HUES6 (cell line): ENCODE measurements at regions not wholly inside any gene's neighbourhood (a gene's known extent, or its start where the extent isn't known, plus 50 kb on each side); places are given as distances from the start of the nearest gene placed in this dataset.

Source experiments
- H3K27ac ChIP-seq: 2 replicates; pipeline ENCODE4 v1.7.0; 2013; ENCODE audit warnings: low read depth, mild to moderate bottlenecking, low read length, inconsistent platforms
- H3K27me3 ChIP-seq: 2 replicates; pipeline ENCODE4 v1.6.1; 2013; ENCODE audit warnings: low read length; ENCODE audit not compliant: control insufficient read depth, insufficient read depth
- H3K36me3 ChIP-seq: 2 replicates; pipeline ENCODE4 v1.6.1; 2013; ENCODE audit warnings: low read length; ENCODE audit not compliant: control insufficient read depth, insufficient read depth
- H3K4me1 ChIP-seq: 2 replicates; pipeline ENCODE4 v1.6.1; 2013; ENCODE audit warnings: low read length; ENCODE audit not compliant: control insufficient read depth, insufficient read depth
- H3K4me3 ChIP-seq: 2 replicates; pipeline ENCODE4 v1.5.1; 2013; ENCODE audit warnings: low read depth, low read length
- H3K9ac ChIP-seq: one replicate; pipeline ENCODE4 v1.6.1; 2013; ENCODE audit warnings: mild to moderate bottlenecking, low read length
- H3K9me3 ChIP-seq: 2 replicates; pipeline ENCODE4 v1.6.1; 2013; ENCODE audit warnings: low read depth, low read length; ENCODE audit not compliant: control insufficient read depth, insufficient read depth

DNA sequence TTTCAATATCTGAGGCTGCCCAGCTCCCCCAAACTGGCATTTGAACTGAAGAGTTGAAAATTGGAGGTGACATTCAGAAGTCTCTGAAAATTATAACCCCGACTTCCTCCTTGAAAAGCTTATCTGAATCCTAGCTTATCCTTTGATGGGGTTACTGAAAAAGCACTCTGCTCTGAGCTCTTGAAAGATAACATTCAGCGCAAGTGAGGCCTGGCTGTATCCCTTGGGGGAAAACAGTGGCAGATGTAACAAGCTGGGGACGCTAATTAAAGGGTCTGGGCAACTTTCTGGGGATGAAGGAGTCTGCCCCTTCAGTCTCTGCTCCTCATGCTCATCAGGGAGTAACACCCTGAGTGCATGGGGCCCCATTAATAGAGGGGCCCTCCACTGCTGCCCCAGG lies 402.0 kb upstream of the CADM1 start:
- Histone ChIP-seq H3K4me3 (no peak overlapping the region), H3K4me1 (peaks cover 14% of the 10 kb centered on the region; the same call in 1 of the 2 replicates), H3K9ac (no peak overlapping the region), H3K27ac (no peak overlapping the region), H3K27me3 (no peaks in the 10 kb centered on the region), H3K36me3 (no peaks in the 10 kb centered on the region), H3K9me3 (no peaks in the 10 kb centered on the region)

DNA sequence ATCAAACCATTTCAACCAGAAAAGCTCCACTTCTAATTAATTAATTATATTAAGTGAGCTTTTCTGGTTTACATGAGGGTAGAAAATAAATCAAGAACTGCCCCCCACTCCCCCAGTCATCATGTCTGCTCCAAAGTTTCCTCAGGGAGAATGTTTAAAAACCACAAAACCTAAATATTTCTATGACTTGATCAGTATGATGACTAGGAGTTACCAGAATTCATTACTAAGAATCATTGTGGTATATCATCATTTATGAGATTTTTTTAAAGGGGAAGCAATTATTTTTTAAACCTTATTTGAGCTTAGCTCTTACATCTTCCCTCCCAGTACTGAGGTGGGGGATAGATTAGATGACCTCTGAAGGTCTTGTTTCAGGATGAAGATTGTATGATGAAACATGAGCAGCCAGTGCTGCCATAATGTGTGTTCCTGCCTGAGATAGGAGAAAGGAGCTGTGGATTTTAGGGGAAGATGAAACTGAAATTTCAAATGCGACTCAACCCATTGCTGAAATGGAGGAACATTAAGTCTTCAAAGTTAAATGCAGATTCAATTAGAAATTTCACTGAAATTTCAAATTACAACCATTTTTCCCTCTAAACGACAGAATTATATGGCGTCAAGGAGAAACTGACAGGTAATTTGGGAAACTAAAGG lies 401.3 kb upstream of the CADM1 start:
- Histone ChIP-seq H3K36me3 (no peaks in the 10 kb centered on the region), H3K4me1 (peaks cover 14% of the 10 kb centered on the region; the same call in 1 of the 2 replicates), H3K4me3 (no peak overlapping the region), H3K9ac (no peak overlapping the region), H3K9me3 (no peaks in the 10 kb centered on the region), H3K27ac (no peak overlapping the region), H3K27me3 (no peaks in the 10 kb centered on the region)

DNA sequence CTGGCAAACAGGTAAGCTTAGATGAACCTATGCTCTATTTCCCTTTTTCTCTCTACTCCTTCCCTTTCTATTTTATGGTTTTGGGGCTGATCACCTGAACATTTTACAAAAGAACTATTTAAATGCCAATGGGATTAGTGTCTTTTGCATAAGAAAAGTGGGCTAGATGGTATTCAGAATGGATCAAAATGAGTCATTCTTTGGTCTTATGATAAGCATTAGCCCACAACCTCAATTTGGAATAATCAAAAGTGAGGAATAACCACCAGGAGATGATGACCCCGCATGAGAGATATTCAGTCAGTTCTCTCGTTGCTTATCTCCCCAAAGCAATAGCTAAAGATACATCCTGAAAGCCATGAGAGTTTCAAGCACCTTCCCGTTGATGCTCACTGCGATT lies 399.0 kb upstream of the CADM1 start:
- Histone ChIP-seq H3K9ac (no peak overlapping the region), H3K36me3 (no peaks in the 10 kb centered on the region), H3K4me3 (no peak overlapping the region), H3K27ac (no peak overlapping the region), H3K27me3 (no peaks in the 10 kb centered on the region), H3K9me3 (no peaks in the 10 kb centered on the region), H3K4me1 (peaks cover 14% of the 10 kb centered on the region; the same call in 1 of the 2 replicates)

DNA sequence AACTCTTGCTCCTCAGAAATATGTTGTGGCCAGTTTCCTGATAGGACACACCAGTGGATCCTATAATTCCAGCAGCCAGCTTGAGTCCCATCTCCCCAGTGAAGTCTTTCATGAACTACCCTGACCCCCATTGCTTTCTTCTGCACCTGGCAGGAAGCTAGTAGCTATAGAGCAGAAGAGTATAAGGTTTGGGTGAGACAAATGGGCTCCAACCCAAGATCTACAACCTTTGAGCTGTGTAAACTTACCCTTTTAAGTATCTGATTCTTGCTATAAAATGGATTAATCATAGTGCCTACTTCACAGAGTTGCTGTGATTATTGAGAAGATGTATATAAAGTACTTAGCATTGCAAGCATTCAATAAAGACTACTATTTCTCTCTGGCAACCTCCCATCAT lies 396.9 kb upstream of the CADM1 start:
- Histone ChIP-seq H3K27ac (no peak overlapping the region), H3K4me1 (peaks cover 14% of the 10 kb centered on the region; the same call in 1 of the 2 replicates), H3K36me3 (no peaks in the 10 kb centered on the region), H3K9me3 (no peaks in the 10 kb centered on the region), H3K27me3 (no peaks in the 10 kb centered on the region), H3K9ac (no peak overlapping the region), H3K4me3 (no peak overlapping the region)

DNA sequence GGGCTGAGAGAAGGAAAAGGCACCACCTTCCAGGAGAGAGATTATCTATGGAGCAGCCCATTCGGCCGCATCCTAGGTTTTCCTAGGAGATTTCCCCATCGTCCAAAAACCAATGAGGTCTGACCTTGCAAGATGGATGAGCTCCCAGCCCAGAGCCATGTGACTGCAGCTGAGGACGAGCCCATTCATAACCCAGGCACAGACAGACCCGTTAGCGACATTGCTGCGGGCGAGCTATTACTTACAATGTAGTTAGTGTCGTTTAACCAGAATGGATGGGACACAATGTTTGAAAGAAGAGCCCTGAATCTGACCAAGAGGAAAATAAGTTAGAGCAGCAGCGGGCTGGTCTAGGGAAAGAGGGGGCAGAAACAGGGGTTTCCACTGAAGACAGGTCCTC lies 395.9 kb upstream of the CADM1 start:
- Histone ChIP-seq H3K36me3 (no peaks in the 10 kb centered on the region), H3K9me3 (no peaks in the 10 kb centered on the region), H3K4me3 (no peak overlapping the region), H3K27me3 (no peaks in the 10 kb centered on the region), H3K4me1 (peaks cover 14% of the 10 kb centered on the region; the same call in 1 of the 2 replicates), H3K27ac (no peak overlapping the region), H3K9ac (no peak overlapping the region)

DNA sequence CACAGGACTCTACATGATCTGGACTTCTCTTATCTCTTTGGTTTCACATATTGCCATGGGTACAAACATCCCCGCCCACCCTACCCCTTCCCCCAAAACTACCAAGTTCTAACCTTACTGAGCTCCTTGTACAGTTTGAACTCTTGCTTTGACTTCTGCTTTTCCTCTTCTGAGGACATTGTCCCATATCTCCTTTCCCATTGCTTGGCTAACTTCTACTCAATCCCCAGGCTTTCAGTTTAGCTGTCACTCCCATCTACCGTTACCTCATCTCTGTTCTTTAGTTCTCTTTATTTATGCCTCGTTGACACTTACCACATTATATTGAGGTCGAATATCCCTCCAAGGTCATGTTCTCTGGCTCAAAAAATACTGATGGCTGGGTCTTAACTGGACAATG lies 393.5 kb upstream of the CADM1 start:
- Histone ChIP-seq H3K9me3 (no peaks in the 10 kb centered on the region), H3K9ac (no peak overlapping the region), H3K27ac (no peak overlapping the region), H3K4me1 (peaks cover 3% of the 10 kb centered on the region), H3K4me3 (no peak overlapping the region), H3K27me3 (no peaks in the 10 kb centered on the region), H3K36me3 (no peaks in the 10 kb centered on the region)

DNA sequence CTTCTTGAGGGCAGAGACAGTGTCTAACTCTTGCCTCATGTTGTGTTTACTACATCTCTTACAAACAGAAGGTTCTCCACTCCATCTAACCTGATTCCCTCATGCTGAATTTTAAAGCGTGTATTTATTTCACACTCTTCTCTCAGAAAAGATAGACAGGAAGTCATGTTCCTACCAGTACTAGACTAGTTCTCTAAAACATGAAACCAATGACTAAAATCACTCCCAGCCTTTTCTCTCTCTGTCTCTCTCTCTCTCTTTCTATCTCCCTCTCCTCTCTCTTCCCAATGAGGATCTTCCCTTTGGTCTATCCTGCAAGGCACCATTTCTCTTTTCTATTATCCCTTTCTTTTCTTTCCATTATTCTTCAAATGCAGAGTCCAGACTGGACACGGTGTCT lies 391.9 kb upstream of the CADM1 start:
- Histone ChIP-seq H3K27me3 (no peaks in the 10 kb centered on the region), H3K9ac (no peak overlapping the region), H3K27ac (no peak overlapping the region), H3K4me3 (no peak overlapping the region), H3K9me3 (no peaks in the 10 kb centered on the region), H3K36me3 (no peaks in the 10 kb centered on the region), H3K4me1 (no peaks in the 10 kb centered on the region; the same call in 1 of the 2 replicates)

DNA sequence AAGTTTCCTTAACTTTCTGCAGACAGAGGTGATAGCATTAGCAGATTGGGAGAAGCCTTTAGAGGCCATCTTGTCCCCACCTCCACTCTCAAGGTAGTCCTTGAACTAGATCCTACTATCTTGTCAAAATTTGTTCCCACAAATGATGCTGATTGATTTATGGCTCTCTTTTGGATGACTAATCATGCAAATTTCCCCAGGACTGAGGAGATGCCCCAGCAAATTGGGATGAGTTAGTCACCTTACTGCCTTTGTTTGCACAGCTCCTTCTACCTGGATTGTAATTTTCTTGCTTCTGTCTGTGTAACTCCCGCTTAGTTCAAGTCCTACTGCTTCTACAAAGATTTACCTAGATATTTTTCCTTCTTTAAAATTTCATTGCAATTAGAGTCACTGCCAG lies 391.4 kb upstream of the CADM1 start:
- Histone ChIP-seq H3K36me3 (no peaks in the 10 kb centered on the region), H3K9ac (no peak overlapping the region), H3K27me3 (no peaks in the 10 kb centered on the region), H3K9me3 (no peaks in the 10 kb centered on the region), H3K4me3 (no peak overlapping the region), H3K4me1 (no peaks in the 10 kb centered on the region; the same call in 1 of the 2 replicates), H3K27ac (no peak overlapping the region)

DNA sequence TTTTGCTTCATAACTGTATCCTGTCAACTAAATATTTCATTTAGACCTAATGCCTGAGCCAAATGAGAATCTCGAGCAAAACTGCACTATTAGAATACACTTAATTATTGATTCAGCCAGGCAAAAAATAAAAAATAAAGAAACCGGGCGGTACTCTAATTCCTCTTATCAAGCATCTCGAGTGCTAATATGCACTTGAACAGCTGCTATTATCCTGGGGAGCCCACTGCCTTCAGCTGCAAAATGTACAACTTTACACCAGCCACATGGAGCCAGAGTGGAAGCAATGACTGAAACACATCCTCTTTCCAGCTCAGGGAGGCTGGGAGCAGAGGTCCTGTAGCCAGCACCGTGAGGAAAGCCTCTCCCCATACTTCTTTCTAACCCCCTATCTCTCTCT lies 390.0 kb upstream of the CADM1 start:
- H3K9ac ChIP-seq, result no peak overlapping the region
- H3K36me3 ChIP-seq, result no peaks in the 10 kb centered on the region
- H3K27me3 ChIP-seq, result no peaks in the 10 kb centered on the region
- H3K4me3 ChIP-seq, result no peak overlapping the region
- H3K9me3 ChIP-seq, result no peaks in the 10 kb centered on the region
- no peaks in the 10 kb centered on the region; the same call in 1 of the 2 replicates for H3K4me1 ChIP-seq
- H3K27ac ChIP-seq, result no peak overlapping the region

DNA sequence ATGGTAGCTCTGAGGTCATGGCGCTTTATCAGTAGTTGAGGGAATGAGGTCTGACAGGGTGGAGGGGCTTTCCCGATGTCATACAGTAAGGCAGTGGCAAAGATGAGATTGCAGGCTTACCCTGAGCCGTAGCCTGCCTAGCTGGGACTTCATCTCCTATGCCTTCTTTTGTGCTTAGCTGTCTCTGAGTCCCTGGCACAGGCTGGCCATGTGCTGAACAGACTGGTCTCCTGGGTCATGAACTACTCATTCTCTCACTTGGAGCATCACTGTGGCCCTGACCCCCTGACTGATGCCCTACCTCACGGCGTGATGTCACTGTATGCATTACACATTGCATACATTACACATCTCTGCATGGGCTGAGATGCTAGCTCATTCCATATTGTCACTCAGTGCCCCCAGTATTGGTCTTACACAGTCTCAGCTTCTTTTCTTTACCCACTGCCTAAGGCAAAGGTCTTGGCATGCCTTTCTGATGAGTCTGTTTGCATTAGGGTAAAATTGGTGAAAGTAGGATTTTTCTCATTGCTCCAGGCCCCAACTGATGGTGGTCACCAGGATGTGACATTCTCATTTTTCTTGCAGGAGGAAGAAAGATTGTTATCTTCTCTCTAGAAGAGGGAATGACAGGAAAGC lies 389.4 kb upstream of the CADM1 start:
- Histone ChIP-seq H3K4me3 (no peak overlapping the region), H3K27me3 (no peaks in the 10 kb centered on the region), H3K36me3 (no peaks in the 10 kb centered on the region), H3K4me1 (no peaks in the 10 kb centered on the region; the same call in 1 of the 2 replicates), H3K9ac (no peak overlapping the region), H3K9me3 (no peaks in the 10 kb centered on the region), H3K27ac (no peak overlapping the region)

DNA sequence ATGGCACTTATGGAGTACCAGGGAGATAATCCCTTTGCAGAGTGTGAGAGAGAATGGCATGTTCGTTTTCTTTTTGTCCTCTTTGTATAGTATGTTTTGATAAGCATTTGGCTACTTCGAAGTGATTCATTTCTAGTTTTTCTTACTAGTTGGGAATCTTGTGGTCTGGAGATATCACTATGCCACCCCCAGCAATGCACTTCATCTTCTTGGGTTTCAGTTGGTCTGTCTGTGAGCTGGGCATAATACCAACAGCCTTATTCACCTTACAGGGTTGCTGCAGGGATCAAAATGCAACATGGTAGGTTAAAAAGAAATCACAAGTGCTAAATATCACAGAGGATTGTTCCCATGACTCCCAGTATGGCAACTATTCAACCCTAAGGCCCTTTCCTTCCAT lies 387.8 kb upstream of the CADM1 start:
- Histone ChIP-seq H3K9me3 (no peaks in the 10 kb centered on the region), H3K36me3 (no peaks in the 10 kb centered on the region), H3K27me3 (no peaks in the 10 kb centered on the region), H3K4me3 (no peak overlapping the region), H3K4me1 (no peaks in the 10 kb centered on the region; the same call in 1 of the 2 replicates), H3K9ac (no peak overlapping the region), H3K27ac (no peak overlapping the region)
